Stimulated activated CD8-positive, alpha-beta memory T cell treated with anti-CD3 and anti-CD28 coated beads, Interleukin-7, amount 100 ng/mL, for 24 hours (primary cell): ENCODE measurements at regions not wholly inside any gene's neighbourhood (a gene's known extent, or its start where the extent isn't known, plus 50 kb on each side); places are given as distances from the start of the nearest gene placed in this dataset.

Experiments used
- DNase-seq: peaks from one replicate; pipeline ENCODE4 v3.0.0-alpha.2; 2020; ENCODE audit warnings: low read depth

GRCh38 chr4:53646795-53647194 lies 55.5 kb upstream of the LNX1 start:
- DNase-seq = no peak

GRCh38 chr4:53645108-53645507 lies 53.8 kb upstream of the LNX1 start:
- no peak for DNase-seq

- no peak for DNase-seq
Observed at GRCh38 chr4:53644607-53645006, 53.3 kb upstream of the LNX1 start.
